ENCODE measurements at regions not wholly inside any gene's neighbourhood (a gene's known extent, or its start where the extent isn't known, plus 50 kb on each side); places are given as distances from the start of the nearest gene placed in this dataset.
A peak's percentile ranks its signal among the peaks of the same experiment; 100 is the strongest.

DNA sequence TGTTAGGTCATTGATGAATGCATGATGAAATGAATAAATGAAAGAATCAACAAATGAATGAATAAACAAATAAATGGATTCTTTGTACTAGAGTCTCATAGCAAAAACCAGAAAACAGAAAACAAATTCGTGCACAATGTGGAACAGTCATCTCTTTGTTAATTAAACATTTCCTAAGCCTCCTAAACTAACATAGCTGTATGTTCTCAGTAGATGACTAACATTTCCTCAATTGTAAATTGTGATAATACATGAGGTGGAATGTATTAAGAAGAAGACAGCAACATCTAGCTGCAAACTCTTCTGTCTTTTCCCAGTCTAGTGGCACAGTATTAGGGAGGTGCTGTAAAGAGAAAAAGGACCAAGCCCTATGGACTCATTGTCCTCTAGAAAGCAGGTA, 1021.0 kb downstream of the MCTP2 start:
- peaks cover 28% of the 10 kb centered on the region for H3K27me3 Mint-ChIP-seq (ENCODE audit: low read depth)
- no peaks in the 10 kb centered on the region for H3K36me3 Mint-ChIP-seq (ENCODE audit: low read depth)
- no peaks in the 10 kb centered on the region for H3K9me3 Mint-ChIP-seq
- no peaks in the 10 kb centered on the region for H3K4me1 Mint-ChIP-seq (ENCODE audit: low read depth)
- H3K4me3 Mint-ChIP-seq: no peak overlapping the region
- H3K27ac Mint-ChIP-seq: no peak overlapping the region

DNA sequence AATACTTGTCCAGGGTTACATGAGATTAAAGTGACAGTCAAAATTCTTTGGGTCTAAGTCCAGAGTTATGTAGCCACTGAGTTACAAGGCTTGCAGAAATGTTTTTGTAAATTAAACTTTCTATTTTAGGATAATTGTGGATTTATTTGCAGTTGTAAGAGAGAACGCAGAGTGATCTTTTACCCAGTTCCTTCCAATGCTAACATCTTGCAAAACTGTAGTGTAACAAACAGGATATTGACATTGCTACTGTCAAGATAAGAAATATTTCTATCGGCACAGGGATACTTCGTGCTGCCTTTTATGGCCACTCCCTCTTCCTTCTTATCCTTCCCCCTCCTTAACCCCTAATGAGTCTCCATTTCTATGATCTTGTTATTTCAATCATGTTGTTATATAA, 1022.9 kb downstream of the MCTP2 start:
- no peak overlapping the region for H3K4me3 Mint-ChIP-seq
- H3K36me3 Mint-ChIP-seq (ENCODE audit: low read depth): no peaks in the 10 kb centered on the region
- H3K4me1 Mint-ChIP-seq (ENCODE audit: low read depth): no peaks in the 10 kb centered on the region
- no peaks in the 10 kb centered on the region for H3K9me3 Mint-ChIP-seq
- H3K27me3 Mint-ChIP-seq (ENCODE audit: low read depth): peaks cover 38% of the 10 kb centered on the region
- H3K27ac Mint-ChIP-seq: no peak overlapping the region

DNA sequence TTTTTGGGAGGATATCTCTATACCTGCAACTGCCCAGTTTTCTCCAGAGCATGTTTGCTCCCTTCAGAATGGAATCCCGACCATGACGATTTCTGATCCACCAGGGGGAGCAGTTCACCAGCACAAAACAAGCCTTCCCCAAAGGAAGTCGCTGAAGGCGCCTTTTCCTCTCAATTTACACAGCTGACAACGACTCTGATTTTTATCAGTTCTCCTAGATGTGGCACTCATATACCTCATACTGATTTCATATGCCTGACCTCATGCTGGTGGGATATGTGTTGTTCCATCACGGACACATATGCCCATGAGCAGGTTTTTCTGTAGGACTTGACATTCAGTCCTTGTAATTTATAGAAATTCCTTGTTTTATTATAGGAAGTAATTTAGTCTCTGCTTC, 1028.2 kb downstream of the MCTP2 start:
- Mint-ChIP-seq H3K9me3 (no peaks in the 10 kb centered on the region), H3K4me1 (ENCODE audit: low read depth) (peaks cover 8% of the 10 kb centered on the region), H3K27ac (no peak overlapping the region), H3K36me3 (ENCODE audit: low read depth) (no peaks in the 10 kb centered on the region), H3K4me3 (no peak overlapping the region), H3K27me3 (ENCODE audit: low read depth) (peaks cover 76% of the 10 kb centered on the region)

DNA sequence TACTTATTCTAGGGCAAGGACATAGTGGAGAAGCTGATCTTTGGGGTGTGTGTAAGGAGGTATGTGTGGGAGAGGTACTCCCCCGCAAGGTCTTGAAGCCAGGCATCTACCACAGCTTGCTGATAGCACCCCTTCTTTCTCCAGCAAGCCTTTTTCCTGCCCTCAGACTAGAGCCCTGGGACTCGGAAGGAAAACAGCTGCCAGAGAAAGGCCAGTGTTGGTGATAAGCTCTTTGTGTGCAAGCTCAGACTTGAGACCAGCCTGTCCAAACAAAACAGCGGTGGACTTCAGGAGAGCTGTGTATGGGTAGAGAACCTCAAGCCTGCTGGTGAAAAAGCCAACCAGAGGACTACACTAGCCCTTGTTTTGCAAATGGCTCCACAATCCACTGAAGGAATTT, 1028.6 kb downstream of the MCTP2 start:
- H3K9me3 Mint-ChIP-seq: no peaks in the 10 kb centered on the region
- no peak overlapping the region for H3K27ac Mint-ChIP-seq
- H3K27me3 Mint-ChIP-seq (ENCODE audit: low read depth): peaks cover 72% of the 10 kb centered on the region
- H3K36me3 Mint-ChIP-seq (ENCODE audit: low read depth): no peaks in the 10 kb centered on the region
- H3K4me1 Mint-ChIP-seq (ENCODE audit: low read depth): peaks cover 8% of the 10 kb centered on the region
- H3K4me3 Mint-ChIP-seq: no peak overlapping the region

DNA sequence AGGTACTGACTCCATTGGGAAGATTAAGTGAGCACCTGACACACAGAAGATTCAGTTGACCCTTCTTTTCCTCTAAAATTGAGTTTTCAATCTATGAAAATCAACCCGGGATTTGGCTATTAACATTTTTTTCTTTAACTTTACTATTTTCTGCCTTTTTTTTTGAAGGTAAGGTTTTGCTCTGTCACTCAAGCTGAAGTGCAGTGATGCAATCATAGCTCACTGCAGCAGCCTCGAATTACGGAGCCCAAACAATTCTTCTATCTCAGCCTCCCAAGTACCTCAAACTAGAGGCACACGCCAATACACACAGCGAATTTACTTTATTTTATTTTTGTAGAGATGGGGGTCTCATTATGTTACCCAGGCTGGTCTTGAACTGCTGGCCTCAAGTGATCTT, 1029.5 kb downstream of the MCTP2 start:
- no peaks in the 10 kb centered on the region for H3K36me3 Mint-ChIP-seq (ENCODE audit: low read depth)
- no peak overlapping the region for H3K4me3 Mint-ChIP-seq
- H3K27me3 Mint-ChIP-seq (ENCODE audit: low read depth): peaks cover 65% of the 10 kb centered on the region
- H3K27ac Mint-ChIP-seq: no peak overlapping the region
- peaks cover 14% of the 10 kb centered on the region for H3K4me1 Mint-ChIP-seq (ENCODE audit: low read depth)
- H3K9me3 Mint-ChIP-seq: no peaks in the 10 kb centered on the region

DNA sequence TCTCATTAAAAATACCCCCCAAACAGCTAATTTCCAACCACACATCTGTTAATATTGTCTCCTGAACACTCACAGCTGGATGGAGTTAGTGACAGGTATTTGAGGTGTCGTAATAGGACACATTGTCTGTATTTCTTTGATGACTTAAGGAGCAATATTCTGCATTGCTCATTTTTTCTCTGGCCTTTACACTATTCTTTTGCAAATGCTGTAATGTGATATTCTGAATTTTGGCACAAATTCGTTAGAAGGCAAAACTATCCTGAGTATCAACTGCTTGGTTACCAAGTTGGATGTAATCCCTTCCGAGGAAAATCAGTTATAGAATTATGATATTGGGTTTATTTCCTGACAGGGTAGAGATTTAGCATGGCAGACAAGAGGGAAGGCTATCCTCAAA, 1030.2 kb downstream of the MCTP2 start:
- H3K4me1 Mint-ChIP-seq (ENCODE audit: low read depth): peaks cover 20% of the 10 kb centered on the region
- H3K9me3 Mint-ChIP-seq: no peaks in the 10 kb centered on the region
- peaks cover 66% of the 10 kb centered on the region for H3K27me3 Mint-ChIP-seq (ENCODE audit: low read depth)
- no peaks in the 10 kb centered on the region for H3K36me3 Mint-ChIP-seq (ENCODE audit: low read depth)
- no peak overlapping the region for H3K4me3 Mint-ChIP-seq
- H3K27ac Mint-ChIP-seq: no peak overlapping the region

DNA sequence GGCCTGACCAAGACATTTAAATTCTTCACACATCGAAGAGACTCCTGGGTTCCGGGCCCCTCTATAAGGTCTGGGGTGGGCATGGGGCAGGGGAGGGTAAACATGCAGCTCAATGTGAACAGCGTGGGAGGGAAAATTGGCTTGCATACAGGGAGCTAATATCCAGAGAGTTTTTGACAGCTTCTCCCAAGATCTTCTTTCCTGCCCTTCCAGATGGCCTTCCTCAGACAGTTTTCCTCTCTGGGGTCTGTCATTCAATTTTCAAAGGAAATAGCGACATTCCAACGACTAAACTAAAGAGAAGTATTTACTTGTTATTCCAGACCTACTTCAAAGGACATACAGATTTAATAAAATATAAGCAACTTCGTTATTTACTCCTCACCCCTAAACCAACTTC, 1030.6 kb downstream of the MCTP2 start:
- Mint-ChIP-seq H3K4me1 (ENCODE audit: low read depth) (peaks cover 21% of the 10 kb centered on the region), H3K36me3 (ENCODE audit: low read depth) (peaks cover 1% of the 10 kb centered on the region), H3K27me3 (ENCODE audit: low read depth) (peaks cover 62% of the 10 kb centered on the region), H3K4me3 (no peak overlapping the region), H3K27ac (no peak overlapping the region), H3K9me3 (no peaks in the 10 kb centered on the region)

DNA sequence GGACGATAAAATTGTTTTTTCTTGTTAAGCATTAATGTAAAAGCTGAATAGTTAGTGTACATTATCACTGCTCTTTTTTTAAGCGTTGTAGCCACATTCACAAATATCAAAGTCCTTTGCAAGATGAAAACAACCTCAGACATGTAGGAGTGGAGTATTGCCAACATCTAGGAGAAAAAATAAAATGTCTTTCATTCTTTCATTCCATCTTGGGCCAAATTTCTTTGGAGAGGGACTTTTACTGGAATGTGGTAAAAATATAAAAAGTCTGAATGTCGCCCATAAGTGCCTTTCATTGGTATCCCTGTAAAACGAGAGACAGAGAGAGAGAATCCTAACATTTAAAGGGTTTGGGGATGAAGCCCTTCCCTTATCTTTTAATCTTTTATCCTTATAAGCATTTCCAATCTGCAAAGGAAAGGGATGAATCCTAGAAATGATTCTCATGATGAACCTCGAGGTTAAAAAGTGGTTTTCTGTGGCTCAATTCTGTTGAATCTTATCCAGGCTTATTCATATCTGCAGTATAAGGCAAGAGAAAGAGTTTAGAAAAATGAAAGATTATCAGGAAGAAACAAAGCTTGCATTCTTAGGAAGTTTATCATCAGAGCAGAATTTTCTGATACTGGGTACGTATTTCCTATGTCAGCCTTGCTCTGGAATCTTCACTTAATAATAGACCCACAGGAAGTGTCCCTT, 1031.7 kb downstream of the MCTP2 start:
- Mint-ChIP-seq H3K4me1 (ENCODE audit: low read depth) (peaks cover 31% of the 10 kb centered on the region), H3K9me3 (no peaks in the 10 kb centered on the region), H3K27me3 (ENCODE audit: low read depth) (peaks cover 65% of the 10 kb centered on the region), H3K4me3 (no peak overlapping the region), H3K36me3 (ENCODE audit: low read depth) (peaks cover 7% of the 10 kb centered on the region), H3K27ac (no peak overlapping the region)

DNA sequence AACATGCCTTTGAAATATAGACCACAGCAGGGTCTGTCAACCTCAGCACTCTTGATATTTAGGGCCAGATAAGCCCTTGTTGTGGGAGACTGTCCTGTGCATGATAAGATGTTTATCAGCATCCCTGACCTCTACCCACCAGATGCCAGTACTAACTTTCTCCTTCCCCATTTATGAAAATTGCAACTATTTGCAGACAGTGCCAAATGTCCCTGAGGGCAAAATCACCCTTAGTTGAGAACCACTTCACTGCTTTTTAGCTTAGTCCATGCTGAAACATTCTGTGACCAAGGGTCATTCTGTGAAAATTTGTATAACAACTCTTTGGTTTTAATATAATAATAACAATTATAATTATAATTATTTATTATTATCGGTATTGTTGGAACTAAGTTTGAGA, 1032.4 kb downstream of the MCTP2 start:
- H3K4me1 Mint-ChIP-seq (ENCODE audit: low read depth): peaks cover 32% of the 10 kb centered on the region
- no peaks in the 10 kb centered on the region for H3K9me3 Mint-ChIP-seq
- H3K27ac Mint-ChIP-seq: no peak overlapping the region
- no peak overlapping the region for H3K4me3 Mint-ChIP-seq
- H3K27me3 Mint-ChIP-seq (ENCODE audit: low read depth): peaks cover 68% of the 10 kb centered on the region
- H3K36me3 Mint-ChIP-seq (ENCODE audit: low read depth): peaks cover 7% of the 10 kb centered on the region

DNA sequence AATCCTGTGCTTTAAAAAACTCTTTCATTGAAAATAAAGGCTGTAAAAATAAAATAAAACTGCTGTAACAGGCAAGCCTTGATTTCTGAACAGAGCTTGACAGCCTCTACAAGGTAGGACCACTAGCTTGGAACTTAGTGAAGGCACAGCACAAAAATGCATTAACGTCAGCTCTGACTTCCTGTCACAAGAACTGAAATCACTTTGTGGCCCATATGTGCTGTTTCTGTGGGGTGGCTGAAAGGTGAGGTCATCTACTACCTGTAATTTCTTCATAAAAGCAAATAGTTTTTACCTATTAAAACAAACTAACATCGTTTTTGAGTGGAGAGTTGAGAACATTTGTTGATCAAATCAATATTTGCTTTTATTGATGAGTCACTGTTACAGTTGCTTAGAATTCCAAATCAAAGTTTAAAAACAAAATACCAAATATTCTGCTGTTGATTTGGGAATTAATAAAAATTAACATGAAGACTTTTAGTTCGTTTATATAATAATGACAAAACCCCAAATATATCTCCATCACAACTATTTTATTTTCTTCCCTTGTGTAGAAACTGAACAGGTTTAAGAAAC, 1034.1 kb downstream of the MCTP2 start:
- H3K4me3 Mint-ChIP-seq: no peak overlapping the region
- H3K4me1 Mint-ChIP-seq (ENCODE audit: low read depth): peaks cover 30% of the 10 kb centered on the region
- no peak overlapping the region for H3K27ac Mint-ChIP-seq
- peaks cover 7% of the 10 kb centered on the region for H3K36me3 Mint-ChIP-seq (ENCODE audit: low read depth)
- no peaks in the 10 kb centered on the region for H3K9me3 Mint-ChIP-seq
- H3K27me3 Mint-ChIP-seq (ENCODE audit: low read depth): peaks cover 64% of the 10 kb centered on the region

DNA sequence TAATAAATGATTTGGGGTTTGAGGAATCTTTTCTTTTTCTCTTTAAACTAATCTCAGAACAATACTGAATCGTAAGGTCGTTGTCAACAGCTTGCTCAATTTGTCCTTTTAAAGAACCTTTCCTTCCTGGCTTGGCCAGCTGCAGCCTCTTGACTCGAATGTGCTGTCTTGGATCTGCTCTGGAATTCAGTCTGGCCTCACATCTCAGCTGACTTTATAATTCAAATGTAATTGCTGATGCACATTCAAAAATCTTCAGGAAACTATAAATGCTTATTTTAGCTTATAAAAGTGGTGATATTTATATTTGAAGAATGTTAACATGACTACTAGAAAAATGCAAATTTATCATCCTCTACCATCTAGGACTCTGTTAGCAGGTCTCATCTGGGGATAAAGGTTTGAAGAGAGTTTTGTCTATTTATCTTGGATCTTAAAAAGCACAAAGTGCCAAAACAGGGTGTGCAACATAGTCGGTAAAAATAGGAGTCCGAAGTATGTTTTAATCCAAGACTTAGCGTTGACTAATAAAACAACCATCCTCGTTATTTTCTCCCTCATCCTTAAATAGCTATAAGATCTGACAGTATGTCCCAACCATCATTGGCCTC, 1035.2 kb downstream of the MCTP2 start:
- Mint-ChIP-seq H3K9me3 (no peaks in the 10 kb centered on the region), H3K4me3 (no peak overlapping the region), H3K27ac (peak overlapping the region; percentile 27), H3K27me3 (ENCODE audit: low read depth) (peaks cover 57% of the 10 kb centered on the region), H3K4me1 (ENCODE audit: low read depth) (peaks cover 30% of the 10 kb centered on the region), H3K36me3 (ENCODE audit: low read depth) (peaks cover 7% of the 10 kb centered on the region)

DNA sequence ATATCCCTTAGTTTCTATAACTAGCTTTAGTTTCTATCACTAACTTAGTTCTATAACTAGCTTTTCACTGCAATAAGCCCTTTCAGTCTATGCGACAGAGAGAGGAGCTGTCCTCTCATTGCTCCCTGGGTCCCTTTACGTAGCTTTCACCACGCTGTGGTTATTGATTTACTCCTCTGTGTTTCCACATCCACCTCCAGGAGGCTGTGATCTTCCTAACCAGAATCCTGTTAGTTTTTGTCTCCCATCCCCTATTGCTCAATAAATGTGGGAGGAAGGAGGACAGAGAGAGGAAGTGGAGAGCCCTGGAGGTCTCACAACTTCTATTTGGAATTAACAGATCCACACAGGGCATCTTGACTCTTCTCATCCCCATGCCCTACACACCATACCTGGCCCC, 1036.1 kb downstream of the MCTP2 start:
- H3K4me3 Mint-ChIP-seq: no peak overlapping the region
- peaks cover 10% of the 10 kb centered on the region for H3K36me3 Mint-ChIP-seq (ENCODE audit: low read depth)
- peaks cover 55% of the 10 kb centered on the region for H3K27me3 Mint-ChIP-seq (ENCODE audit: low read depth)
- no peaks in the 10 kb centered on the region for H3K9me3 Mint-ChIP-seq
- peaks cover 30% of the 10 kb centered on the region for H3K4me1 Mint-ChIP-seq (ENCODE audit: low read depth)
- no peak overlapping the region for H3K27ac Mint-ChIP-seq

DNA sequence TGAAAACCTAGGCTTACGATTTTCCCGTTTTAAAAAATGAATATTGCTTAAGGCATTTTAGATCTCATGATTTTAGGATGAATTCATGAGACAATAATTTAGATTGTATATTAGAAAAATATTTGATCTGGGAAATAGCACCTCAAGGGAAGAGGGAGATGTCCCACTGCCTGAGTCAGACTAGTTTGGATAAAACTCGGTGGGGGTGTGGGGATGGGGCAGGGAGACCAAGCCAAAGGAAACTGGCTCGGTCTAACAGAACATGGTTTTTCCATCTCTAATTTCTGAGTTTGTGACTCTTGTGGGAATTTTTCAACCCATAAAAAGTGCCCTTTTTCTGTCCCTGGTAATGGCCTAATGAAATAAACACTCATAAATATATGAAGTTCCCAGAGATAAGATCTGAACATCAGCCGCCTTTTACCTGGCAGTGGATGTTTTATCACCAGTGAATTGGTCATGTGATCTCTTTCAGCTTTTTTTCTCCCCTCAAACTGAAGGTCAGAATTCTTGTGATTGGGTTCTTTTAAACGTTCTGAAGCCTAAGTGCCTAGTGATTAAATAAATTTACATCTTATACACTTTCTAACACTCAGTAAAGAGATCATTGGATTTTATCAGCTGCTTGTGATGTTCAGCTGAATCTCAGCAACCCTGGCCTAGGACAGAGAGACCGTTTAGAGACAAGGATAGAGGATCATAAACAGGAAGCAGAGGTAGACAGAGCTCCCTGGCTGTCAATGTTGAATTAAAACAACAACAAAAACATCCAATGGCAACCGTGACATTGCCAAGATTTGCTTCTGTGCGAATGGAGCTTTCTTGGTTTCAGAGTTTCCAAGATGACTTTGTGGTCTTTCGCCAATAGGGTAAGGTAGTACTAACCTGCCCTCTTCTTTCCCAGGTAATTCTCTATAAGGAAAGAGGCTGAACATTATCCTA, 1038.2 kb downstream of the MCTP2 start:
- Mint-ChIP-seq H3K27me3 (ENCODE audit: low read depth) (peaks cover 61% of the 10 kb centered on the region), H3K9me3 (peaks cover 12% of the 10 kb centered on the region), H3K27ac (no peak overlapping the region), H3K36me3 (ENCODE audit: low read depth) (peaks cover 11% of the 10 kb centered on the region), H3K4me1 (ENCODE audit: low read depth) (peaks cover 28% of the 10 kb centered on the region), H3K4me3 (no peak overlapping the region)

DNA sequence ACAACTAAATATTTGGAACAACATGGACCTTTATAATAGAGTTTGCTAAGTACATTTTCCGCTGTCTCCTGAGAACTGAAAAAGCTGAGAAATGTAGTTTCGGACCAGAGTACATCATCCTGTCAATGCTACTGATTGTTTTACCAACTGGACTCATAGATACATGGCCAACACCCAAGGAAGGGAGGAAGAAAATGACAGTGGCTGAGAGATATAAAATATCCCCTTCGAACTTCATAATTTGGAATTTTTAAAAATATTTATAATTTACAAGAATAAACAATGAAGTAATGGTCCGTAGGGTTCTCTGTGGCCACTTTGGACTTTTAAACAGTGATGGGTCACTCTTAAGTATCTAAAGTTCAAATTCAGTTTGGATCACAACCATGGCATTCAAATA, 1042.7 kb downstream of the MCTP2 start:
- Mint-ChIP-seq H3K27ac (no peak overlapping the region), H3K4me1 (ENCODE audit: low read depth) (peaks cover 4% of the 10 kb centered on the region), H3K27me3 (ENCODE audit: low read depth) (peaks cover 52% of the 10 kb centered on the region), H3K4me3 (no peak overlapping the region), H3K36me3 (ENCODE audit: low read depth) (peaks cover 7% of the 10 kb centered on the region), H3K9me3 (peaks cover 15% of the 10 kb centered on the region)
